B cell (primary cell): ENCODE measurements at regions not wholly inside any gene's neighbourhood (a gene's known extent, or its start where the extent isn't known, plus 50 kb on each side); places are given as distances from the start of the nearest gene placed in this dataset.

Source experiments
- ATAC-seq: fragments of 200-7000 bp; cut with Tn5 transposase; one replicate; pipeline ENCODE4 v1.10.0; 2021; ENCODE audit warnings: low read depth, mild to moderate bottlenecking, moderate number of reproducible peaks, moderate library complexity
- CTCF ChIA-PET: fragments of 350-600 bp; sonication (Branson Sonifier 250); formaldehyde crosslinking; loops from one replicate; lab custom pipeline; 2021; ENCODE audit warnings: antibody characterized with exemption, inconsistent platforms; lab: Charles Lee
- POLR2A ChIA-PET: fragments of 350-600 bp; sonication (Branson Sonifier 250); formaldehyde crosslinking; loops from one replicate; lab custom pipeline; 2021; ENCODE audit warnings: antibody characterized with exemption; lab: Charles Lee
- DNase-seq: peaks from one replicate; pipeline ENCODE4 v3.0.0; 2013
- H2AFZ ChIP-seq: 2 replicates; pipeline ENCODE4 v1.6.1; 2012; ENCODE audit warnings: mild to moderate bottlenecking, low read depth, low read length; ENCODE audit not compliant: insufficient read depth, poor library complexity, severe bottlenecking
- H3K27ac ChIP-seq, 2 donors: 1 replicate in 1 of 2; 2 replicates in 1 of 2; pipeline ENCODE4 v1.5.1; 2012 to 2013; ENCODE audit warnings: low read length in 2 of 2, mild to moderate bottlenecking in 2 of 2, moderate library complexity in 1 of 2
- H3K27me3 ChIP-seq, 4 experiments: fragments of 200-600 bp in 1 of 4; sonication (generic) in 1 of 4; replicated peaks in 1 of 4; 1 replicate in 2 of 4; 2 replicates in 2 of 4; pipeline versions ENCODE4 v1.6.1 to v1.7.0; 2013 to 2016; ENCODE audit warnings: low read length in 3 of 4, mild to moderate bottlenecking in 2 of 4, mixed read lengths in 1 of 4, moderate library complexity in 1 of 4; ENCODE audit not compliant: insufficient read depth in 4 of 4, control insufficient read depth in 3 of 4; ENCODE audit errors: control extremely low read depth in 1 of 4
- H3K36me3 ChIP-seq, 2 experiments: replicated peaks in 1 of 2; 1 replicate in 1 of 2; 2 replicates in 1 of 2; pipeline versions ENCODE4 v1.6.1 to v1.7.1; 2013; ENCODE audit warnings: low read length in 1 of 2; ENCODE audit not compliant: insufficient read depth in 2 of 2, control insufficient read depth in 1 of 2; ENCODE audit errors: control extremely low read depth in 1 of 2, extremely low read depth in 1 of 2
- H3K4me1 ChIP-seq, 2 donors: fragments of 200-600 bp in 1 of 2; sonication (generic) in 1 of 2; 1 replicate in 1 of 2; 2 replicates in 1 of 2; pipeline versions ENCODE4 v1.5.1 to v1.6.1; 2013 to 2017; ENCODE audit warnings: low read length in 2 of 2; ENCODE audit not compliant: control insufficient read depth in 2 of 2, insufficient read depth in 2 of 2
- H3K4me2 ChIP-seq: replicated peaks from 2 replicates; pipeline ENCODE3; 2012; ENCODE audit warnings: mild to moderate bottlenecking, low read depth, low read length; ENCODE audit not compliant: poor library complexity, severe bottlenecking
- H3K4me3 ChIP-seq, 5 experiments: fragments of 200-600 bp in 1 of 5; sonication (generic) in 1 of 5; 1 replicate in 3 of 5; 2 replicates in 2 of 5; pipeline versions ENCODE4 v1.5.1 to v1.7.0; 2011 to 2016; ENCODE audit warnings: low read length in 4 of 5, mild to moderate bottlenecking in 4 of 5, low read depth in 2 of 5, control low read depth in 1 of 5, moderate library complexity in 1 of 5; ENCODE audit not compliant: insufficient read depth in 1 of 5; ENCODE audit errors: control extremely low read depth in 1 of 5, extremely low read depth in 1 of 5
- H3K79me2 ChIP-seq: fragments of 200-600 bp; sonication (generic); one replicate; pipeline ENCODE4 v1.6.0; 2016; ENCODE audit warnings: low read length; ENCODE audit not compliant: control insufficient read depth, insufficient read depth
- H3K9ac ChIP-seq: fragments of 200-600 bp; sonication (generic); 2 replicates; pipeline ENCODE4 v1.6.1; 2017; ENCODE audit warnings: mild to moderate bottlenecking, low read length, moderate library complexity
- H3K9me3 ChIP-seq, 3 donors: one replicate each; pipeline versions ENCODE4 v1.6.1 to v1.7.1; 2013; ENCODE audit warnings: low read length in 2 of 3; ENCODE audit not compliant: control insufficient read depth in 2 of 3, insufficient read depth in 1 of 3; ENCODE audit errors: control extremely low read depth in 1 of 3
- H4K20me1 ChIP-seq: 2 replicates; pipeline ENCODE4 v1.6.0; 2012; ENCODE audit warnings: mild to moderate bottlenecking, low read length; ENCODE audit not compliant: insufficient read depth, control insufficient read depth, poor library complexity, severe bottlenecking
- H3K27ac Mint-ChIP-seq: one replicate; pipeline ENCODE4 v1.8.0; 2021; ENCODE audit warnings: mixed read lengths
- H3K27me3 Mint-ChIP-seq: one replicate; pipeline ENCODE4 v1.8.0; 2021; ENCODE audit warnings: mixed read lengths
- H3K4me1 Mint-ChIP-seq: one replicate; pipeline ENCODE4 v1.8.0; 2021; ENCODE audit warnings: mixed read lengths
- H3K4me3 Mint-ChIP-seq: one replicate; pipeline ENCODE4 v1.8.0; 2021; ENCODE audit warnings: mixed read lengths
- H3K9me3 Mint-ChIP-seq: one replicate; pipeline ENCODE4 v1.8.0; 2022; ENCODE audit warnings: mixed read lengths; ENCODE audit not compliant: insufficient read depth
- EZH2 ChIP-seq: IDR thresholded peaks from 2 replicates; pipeline ENCODE4 v1.6.1; 2012; ENCODE audit warnings: borderline replicate concordance, low read depth, mild to moderate bottlenecking, moderate library complexity, low read length; ENCODE audit not compliant: insufficient read depth, poor library complexity, severe bottlenecking
- WGBS: methylation state at CpG from one replicate; pipeline ENCODE4 v1.1.5; 2013; ENCODE audit warnings: missing lambda C conversion rate; ENCODE audit not compliant: insufficient coverage; 5-methylcytosine and 5-hydroxymethylcytosine counted together
- intact Hi-C: fragments of 100-400 bp; cut with micrococcal nuclease; formaldehyde crosslinking; loops from one replicate; pipeline ENCODE4 v1.10.0; 2022
- TF ChIP-seq, protein P1 (sequence below): fragments of 200-600 bp; IDR thresholded peaks from one replicate; pipeline ENCODE4 v1.8.0; 2022; ENCODE audit warnings: antibody characterized with exemption, mild to moderate bottlenecking

GRCh38 chr14:38877744-38878388 is 225.2 kb downstream of the SEC23A start:
- no peak overlapping the region for H3K4me3 ChIP-seq
- no peak overlapping the region for H3K27ac ChIP-seq
- CTCF ChIA-PET: interaction anchor here (1.2 kb wide), 1 partner anchor 12 kb away, joined by 3 read pairs; no protein-coding TSS in a partner anchor
- no peak overlapping the region for H2AFZ ChIP-seq
- no peaks in the 10 kb centered on the region for H3K79me2 ChIP-seq
- H3K9ac ChIP-seq: no peak overlapping the region
- DNase-seq (no peak), ATAC-seq (no peak)
- Mint-ChIP-seq H3K4me3 (no peak overlapping the region), H3K9me3 (no peaks in the 10 kb centered on the region), H3K27me3 (peaks cover 9% of the 10 kb centered on the region), H3K27ac (no peak overlapping the region), H3K4me1 (no peaks in the 10 kb centered on the region)
- H4K20me1 ChIP-seq: no peaks in the 10 kb centered on the region
- no peaks in the 10 kb centered on the region for H3K9me3 ChIP-seq
- intact Hi-C loops: no loop called here
- TF ChIP-seq, protein P1, sequence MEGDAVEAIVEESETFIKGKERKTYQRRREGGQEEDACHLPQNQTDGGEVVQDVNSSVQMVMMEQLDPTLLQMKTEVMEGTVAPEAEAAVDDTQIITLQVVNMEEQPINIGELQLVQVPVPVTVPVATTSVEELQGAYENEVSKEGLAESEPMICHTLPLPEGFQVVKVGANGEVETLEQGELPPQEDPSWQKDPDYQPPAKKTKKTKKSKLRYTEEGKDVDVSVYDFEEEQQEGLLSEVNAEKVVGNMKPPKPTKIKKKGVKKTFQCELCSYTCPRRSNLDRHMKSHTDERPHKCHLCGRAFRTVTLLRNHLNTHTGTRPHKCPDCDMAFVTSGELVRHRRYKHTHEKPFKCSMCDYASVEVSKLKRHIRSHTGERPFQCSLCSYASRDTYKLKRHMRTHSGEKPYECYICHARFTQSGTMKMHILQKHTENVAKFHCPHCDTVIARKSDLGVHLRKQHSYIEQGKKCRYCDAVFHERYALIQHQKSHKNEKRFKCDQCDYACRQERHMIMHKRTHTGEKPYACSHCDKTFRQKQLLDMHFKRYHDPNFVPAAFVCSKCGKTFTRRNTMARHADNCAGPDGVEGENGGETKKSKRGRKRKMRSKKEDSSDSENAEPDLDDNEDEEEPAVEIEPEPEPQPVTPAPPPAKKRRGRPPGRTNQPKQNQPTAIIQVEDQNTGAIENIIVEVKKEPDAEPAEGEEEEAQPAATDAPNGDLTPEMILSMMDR: no peak
- no peak for TF ChIP-seq EZH2
- no peaks in the 10 kb centered on the region for H3K36me3 ChIP-seq
- POLR2A ChIA-PET: no interaction called here
- no peaks in the 10 kb centered on the region for H3K4me1 ChIP-seq
- no peak overlapping the region for H3K4me2 ChIP-seq
- WGBS: 56% methylated on average over 3 of the region's 3 CpGs
- peaks cover 0 to 3% (median 0%) of the 10 kb centered on the region in 4 experiments for H3K27me3 ChIP-seq

DNA sequence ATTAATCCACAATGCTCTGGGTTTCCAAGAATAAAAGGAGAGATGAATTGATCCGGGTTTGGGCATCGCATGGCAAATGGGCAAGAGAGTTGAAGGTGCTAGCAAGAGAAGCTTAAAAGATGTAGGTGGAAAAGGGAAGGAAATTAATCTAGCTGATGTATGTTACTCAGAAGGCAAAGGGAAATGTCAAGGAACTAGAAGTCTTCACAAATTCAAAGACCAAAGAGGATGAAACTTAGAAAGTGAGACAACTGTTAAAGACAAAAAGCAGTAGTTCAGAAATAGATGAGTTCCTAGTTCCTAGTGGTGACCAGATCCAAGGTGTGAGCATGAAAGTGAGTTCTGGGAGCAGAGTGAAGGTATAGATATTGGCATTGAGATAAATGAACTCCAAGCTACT is 228.3 kb downstream of the SEC23A start:
- ATAC-seq (no peak), DNase-seq (no peak)
- TF ChIP-seq, protein P1: no peak
- TF ChIP-seq EZH2: no peak
- H3K9ac ChIP-seq: no peak overlapping the region
- Mint-ChIP-seq H3K4me3 (no peak overlapping the region), H3K9me3 (no peaks in the 10 kb centered on the region), H3K27ac (no peak overlapping the region), H3K4me1 (no peaks in the 10 kb centered on the region), H3K27me3 (peaks cover 6% of the 10 kb centered on the region)
- POLR2A ChIA-PET: no interaction called here
- H3K27me3 ChIP-seq: no peaks in the 10 kb centered on the region
- H2AFZ ChIP-seq: no peak overlapping the region
- CTCF ChIA-PET: no interaction called here
- WGBS: no CpG with 5 or more reads among the region's 2 CpGs
- no peaks in the 10 kb centered on the region for H3K4me1 ChIP-seq
- no peak overlapping the region for H3K27ac ChIP-seq
- no peak overlapping the region for H3K4me3 ChIP-seq
- intact Hi-C loops: no loop called here
- H3K9me3 ChIP-seq: no peaks in the 10 kb centered on the region
- no peaks in the 10 kb centered on the region for H3K36me3 ChIP-seq
- H3K79me2 ChIP-seq: no peaks in the 10 kb centered on the region
- H3K4me2 ChIP-seq: no peak overlapping the region
- H4K20me1 ChIP-seq: no peaks in the 10 kb centered on the region
